Activated CD8-positive, alpha-beta memory T cell treated with anti-CD3 and anti-CD28 coated beads, Interleukin-2, amount 50 U/mL, for 1 hour (primary cell): ENCODE measurements at regions not wholly inside any gene's neighbourhood (a gene's known extent, or its start where the extent isn't known, plus 50 kb on each side); places are given as distances from the start of the nearest gene placed in this dataset.

Experiments
- DNase-seq: peaks from one replicate; pipeline ENCODE4 v3.0.0-alpha.2; 2020; ENCODE audit errors: extremely low read depth

GRCh38 chr5:173781816-173782670, 106.1 kb upstream of the CPEB4 start:
- peak; percentile 32 for DNase-seq

- no peak for DNase-seq
Observed at GRCh38 chr5:173782671-173783101, 105.5 kb upstream of the CPEB4 start.

- DNase-seq = no peak
Observed at GRCh38 chr5:173783371-173783770, 104.8 kb upstream of the CPEB4 start.

GRCh38 chr5:173785400-173785799, 102.7 kb upstream of the CPEB4 start:
- no peak for DNase-seq

- no peak for DNase-seq
Observed at GRCh38 chr5:173785866-173786265, 102.3 kb upstream of the CPEB4 start.

- no peak for DNase-seq
Observed at GRCh38 chr5:173786286-173787187, 101.6 kb upstream of the CPEB4 start.

- no peak for DNase-seq
Observed at GRCh38 chr5:173789031-173789920, 98.9 kb upstream of the CPEB4 start.

GRCh38 chr5:173790177-173790719, 97.9 kb upstream of the CPEB4 start:
- DNase-seq = no peak

GRCh38 chr5:173790836-173791546, 97.2 kb upstream of the CPEB4 start:
- DNase-seq = no peak

GRCh38 chr5:173791878-173792277, 96.3 kb upstream of the CPEB4 start:
- DNase-seq = no peak

GRCh38 chr5:173792781-173793547, 95.2 kb upstream of the CPEB4 start:
- DNase-seq = no peak

- DNase-seq = no peak
Observed at GRCh38 chr5:173793648-173794548, 94.3 kb upstream of the CPEB4 start.

- no peak for DNase-seq
Observed at GRCh38 chr5:173794901-173795416, 93.2 kb upstream of the CPEB4 start.

GRCh38 chr5:173795601-173796000, 92.5 kb upstream of the CPEB4 start:
- no peak for DNase-seq

GRCh38 chr5:173796721-173797495, 91.2 kb upstream of the CPEB4 start:
- no peak for DNase-seq

- DNase-seq = no peak
Observed at GRCh38 chr5:173798127-173798810, 89.9 kb upstream of the CPEB4 start.

- no peak for DNase-seq
Observed at GRCh38 chr5:173800340-173800739, 87.8 kb upstream of the CPEB4 start.
